ENCODE measurements at regions not wholly inside any gene's neighbourhood (a gene's known extent, or its start where the extent isn't known, plus 50 kb on each side); places are given as distances from the start of the nearest gene placed in this dataset.

- no peaks in the 10 kb centered on the region for H3K36me3 Mint-ChIP-seq
- H3K79me2 ChIP-seq (ENCODE audit: low read depth): no peaks in the 10 kb centered on the region
- H3K27me3 ChIP-seq: no peaks in the 10 kb centered on the region
- no peaks in the 10 kb centered on the region for H3F3A ChIP-seq (ENCODE audit: low read depth)
- H2AFZ ChIP-seq (replicated peaks): no peak overlapping the region
- H3K9me3 ChIP-seq (ENCODE audit: low read depth): no peaks in the 10 kb centered on the region
- no peaks in the 10 kb centered on the region for H3K27me3 Mint-ChIP-seq (ENCODE audit: insufficient read depth, low read depth)
- no peak for DNase-seq (ENCODE audit: low spot score)
- no peaks in the 10 kb centered on the region for H3K9me3 Mint-ChIP-seq
- no peaks in the 10 kb centered on the region for H4K20me1 ChIP-seq (ENCODE audit: low read depth)
- H3K9ac ChIP-seq: no peak overlapping the region
- H3K27ac Mint-ChIP-seq: no peak overlapping the region
- no peaks in the 10 kb centered on the region for H3K4me1 ChIP-seq
- no peak overlapping the region for H3K4me3 Mint-ChIP-seq
- no peaks in the 10 kb centered on the region for H3K36me3 ChIP-seq
- no peak overlapping the region for H3K4me3 ChIP-seq
- no peaks in the 10 kb centered on the region for H3K4me1 Mint-ChIP-seq
- no peak overlapping the region for H3K27ac ChIP-seq
- no peak overlapping the region for H3K4me2 ChIP-seq
- TF ChIP-seq EZH2phosphoT487 (IDR thresholded peaks at IDR 0.05): no peak
- no peak for TF ChIP-seq EZH2 (IDR thresholded peaks at IDR 0.05)
- no peak for TF ChIP-seq CTCF (IDR thresholded peaks at IDR 0.05)
Observed at GRCh38 chr9:106450549-106450948, 412.4 kb upstream of the ZNF462 start.

- Histone ChIP-seq H3K4me3 (no peak overlapping the region), H3K36me3 (no peaks in the 10 kb centered on the region), H3F3A (ENCODE audit: low read depth) (no peaks in the 10 kb centered on the region), H3K9ac (no peak overlapping the region), H3K4me2 (no peak overlapping the region), H3K27me3 (no peaks in the 10 kb centered on the region), H3K79me2 (ENCODE audit: low read depth) (no peaks in the 10 kb centered on the region), H3K27ac (no peak overlapping the region), H2AFZ (replicated peaks) (no peak overlapping the region), H3K4me1 (no peaks in the 10 kb centered on the region), H3K9me3 (ENCODE audit: low read depth) (no peaks in the 10 kb centered on the region), H4K20me1 (ENCODE audit: low read depth) (no peaks in the 10 kb centered on the region)
- Mint-ChIP-seq H3K9me3 (no peaks in the 10 kb centered on the region), H3K27ac (no peak overlapping the region), H3K4me3 (no peak overlapping the region), H3K4me1 (no peaks in the 10 kb centered on the region), H3K27me3 (ENCODE audit: insufficient read depth, low read depth) (no peaks in the 10 kb centered on the region), H3K36me3 (no peaks in the 10 kb centered on the region)
- TF ChIP-seq EZH2 (IDR thresholded peaks at IDR 0.05): no peak
- no peak for DNase-seq (ENCODE audit: low spot score)
Observed at GRCh38 chr9:106451223-106451622, 411.7 kb upstream of the ZNF462 start.

- H3K79me2 ChIP-seq (ENCODE audit: low read depth): no peaks in the 10 kb centered on the region
- no peaks in the 10 kb centered on the region for H3K36me3 Mint-ChIP-seq
- no peak overlapping the region for H3K4me3 ChIP-seq
- no peaks in the 10 kb centered on the region for H3F3A ChIP-seq (ENCODE audit: low read depth)
- no peaks in the 10 kb centered on the region for H3K4me1 Mint-ChIP-seq
- H2AFZ ChIP-seq (replicated peaks): no peak overlapping the region
- H3K27me3 ChIP-seq: no peaks in the 10 kb centered on the region
- no peak for TF ChIP-seq EZH2 (IDR thresholded peaks at IDR 0.05)
- TF ChIP-seq EZH2phosphoT487 (IDR thresholded peaks at IDR 0.05): no peak
- TF ChIP-seq CTCF (IDR thresholded peaks at IDR 0.05): no peak
- DNase-seq (ENCODE audit: low spot score): no peak
- no peak overlapping the region for H3K27ac ChIP-seq
- H3K4me2 ChIP-seq: no peak overlapping the region
- H3K9me3 Mint-ChIP-seq: peaks cover 7% of the 10 kb centered on the region
- H3K4me3 Mint-ChIP-seq: no peak overlapping the region
- no peaks in the 10 kb centered on the region for H3K36me3 ChIP-seq
- H3K27me3 Mint-ChIP-seq (ENCODE audit: insufficient read depth, low read depth): no peaks in the 10 kb centered on the region
- no peaks in the 10 kb centered on the region for H3K9me3 ChIP-seq (ENCODE audit: low read depth)
- no peak overlapping the region for H3K27ac Mint-ChIP-seq
- no peak overlapping the region for H3K9ac ChIP-seq
- no peaks in the 10 kb centered on the region for H3K4me1 ChIP-seq
- H4K20me1 ChIP-seq (ENCODE audit: low read depth): no peaks in the 10 kb centered on the region
Observed at GRCh38 chr9:106456581-106456980, 406.4 kb upstream of the ZNF462 start.

GRCh38 chr9:106467113-106467864, 395.7 kb upstream of the ZNF462 start:
- Mint-ChIP-seq H3K36me3 (no peaks in the 10 kb centered on the region), H3K27ac (no peak overlapping the region), H3K27me3 (ENCODE audit: insufficient read depth, low read depth) (peaks cover 2% of the 10 kb centered on the region), H3K9me3 (no peaks in the 10 kb centered on the region), H3K4me1 (peaks cover 9% of the 10 kb centered on the region), H3K4me3 (no peak overlapping the region)
- Histone ChIP-seq H3K4me3 (no peak overlapping the region), H2AFZ (replicated peaks) (peak overlapping the region; percentile 54), H4K20me1 (ENCODE audit: low read depth) (no peaks in the 10 kb centered on the region), H3K27me3 (no peaks in the 10 kb centered on the region), H3K9ac (no peak overlapping the region), H3K4me1 (peaks cover 11% of the 10 kb centered on the region), H3K36me3 (no peaks in the 10 kb centered on the region), H3K27ac (no peak overlapping the region), H3K79me2 (ENCODE audit: low read depth) (no peaks in the 10 kb centered on the region), H3F3A (ENCODE audit: low read depth) (no peaks in the 10 kb centered on the region), H3K4me2 (peak overlapping the region; percentile 11), H3K9me3 (ENCODE audit: low read depth) (no peaks in the 10 kb centered on the region)
- TF ChIP-seq EZH2phosphoT487 (IDR thresholded peaks at IDR 0.05): no peak
- no peak for TF ChIP-seq CTCF (IDR thresholded peaks at IDR 0.05)
- TF ChIP-seq EZH2 (IDR thresholded peaks at IDR 0.05): no peak
- DNase-seq (ENCODE audit: low spot score): peak; percentile 45

All from neural progenitor cell (in vitro differentiated cells).